ENCODE measurements at regions not wholly inside any gene's neighbourhood (a gene's known extent, or its start where the extent isn't known, plus 50 kb on each side); places are given as distances from the start of the nearest gene placed in this dataset.

DNA sequence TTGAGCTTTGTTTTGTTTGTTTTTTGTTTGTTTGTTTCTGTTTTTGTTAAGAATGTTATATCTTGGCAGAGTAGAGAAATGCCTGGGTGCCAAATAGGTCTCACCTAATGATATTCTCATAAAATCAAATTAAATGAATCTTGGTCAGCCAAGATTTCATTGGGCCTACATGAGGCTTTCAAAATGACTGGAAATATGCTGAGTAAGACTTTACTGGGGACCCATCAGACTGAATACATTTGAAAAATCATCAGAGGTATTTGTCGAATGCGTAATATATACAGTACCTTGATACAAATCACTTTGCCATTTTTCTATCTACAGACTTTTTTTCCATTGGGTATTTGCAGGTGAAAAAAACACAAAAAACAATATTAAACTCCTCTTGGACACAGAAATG is 480.8 kb downstream of the CDH2 start (continued):
- TF ChIP-seq MYC (IDR thresholded peaks at IDR 0.05; ENCODE audit: insufficient read depth, insufficient read length, insufficient replicate concordance, low read length, severe bottlenecking) (no peak), SREBF2 (IDR thresholded peaks at IDR 0.05; ENCODE audit: low read length) (no peak), DPF2 (IDR thresholded peaks at IDR 0.05) (no peak)
- TF ChIP-seq, protein P1, sequence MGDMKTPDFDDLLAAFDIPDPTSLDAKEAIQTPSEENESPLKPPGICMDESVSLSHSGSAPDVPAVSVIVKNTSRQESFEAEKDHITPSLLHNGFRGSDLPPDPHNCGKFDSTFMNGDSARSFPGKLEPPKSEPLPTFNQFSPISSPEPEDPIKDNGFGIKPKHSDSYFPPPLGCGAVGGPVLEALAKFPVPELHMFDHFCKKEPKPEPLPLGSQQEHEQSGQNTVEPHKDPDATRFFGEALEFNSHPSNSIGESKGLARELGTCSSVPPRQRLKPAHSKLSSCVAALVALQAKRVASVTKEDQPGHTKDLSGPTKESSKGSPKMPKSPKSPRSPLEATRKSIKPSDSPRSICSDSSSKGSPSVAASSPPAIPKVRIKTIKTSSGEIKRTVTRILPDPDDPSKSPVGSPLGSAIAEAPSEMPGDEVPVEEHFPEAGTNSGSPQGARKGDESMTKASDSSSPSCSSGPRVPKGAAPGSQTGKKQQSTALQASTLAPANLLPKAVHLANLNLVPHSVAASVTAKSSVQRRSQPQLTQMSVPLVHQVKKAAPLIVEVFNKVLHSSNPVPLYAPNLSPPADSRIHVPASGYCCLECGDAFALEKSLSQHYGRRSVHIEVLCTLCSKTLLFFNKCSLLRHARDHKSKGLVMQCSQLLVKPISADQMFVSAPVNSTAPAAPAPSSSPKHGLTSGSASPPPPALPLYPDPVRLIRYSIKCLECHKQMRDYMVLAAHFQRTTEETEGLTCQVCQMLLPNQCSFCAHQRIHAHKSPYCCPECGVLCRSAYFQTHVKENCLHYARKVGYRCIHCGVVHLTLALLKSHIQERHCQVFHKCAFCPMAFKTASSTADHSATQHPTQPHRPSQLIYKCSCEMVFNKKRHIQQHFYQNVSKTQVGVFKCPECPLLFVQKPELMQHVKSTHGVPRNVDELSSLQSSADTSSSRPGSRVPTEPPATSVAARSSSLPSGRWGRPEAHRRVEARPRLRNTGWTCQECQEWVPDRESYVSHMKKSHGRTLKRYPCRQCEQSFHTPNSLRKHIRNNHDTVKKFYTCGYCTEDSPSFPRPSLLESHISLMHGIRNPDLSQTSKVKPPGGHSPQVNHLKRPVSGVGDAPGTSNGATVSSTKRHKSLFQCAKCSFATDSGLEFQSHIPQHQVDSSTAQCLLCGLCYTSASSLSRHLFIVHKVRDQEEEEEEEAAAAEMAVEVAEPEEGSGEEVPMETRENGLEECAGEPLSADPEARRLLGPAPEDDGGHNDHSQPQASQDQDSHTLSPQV (IDR thresholded peaks at IDR 0.05) = no peak

DNA sequence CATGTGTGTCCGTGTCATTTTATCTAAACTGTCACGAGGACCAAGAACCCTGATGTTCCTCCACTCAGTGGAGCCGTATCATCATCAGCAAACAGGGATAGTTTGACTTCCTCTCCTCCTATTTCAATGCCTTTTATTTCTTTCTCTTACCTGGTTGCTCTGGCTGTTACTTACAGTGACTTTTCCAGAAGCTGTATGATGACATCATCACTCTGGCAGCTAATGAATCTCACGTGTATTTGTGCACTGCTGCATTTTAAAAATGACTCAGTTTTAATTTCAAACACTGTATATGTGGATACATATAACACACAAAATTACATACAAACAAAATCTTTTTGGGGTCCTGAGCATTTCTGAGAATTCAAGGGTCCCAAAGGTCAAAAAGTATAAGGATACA is 481.4 kb downstream of the CDH2 start:
- 28% methylated on average over 4 of the region's 4 CpGs for WGBS (ENCODE audit: insufficient coverage, insufficient replicate concordance, low lambda C conversion rate, missing lambda C conversion rate)
- no peaks in the 10 kb centered on the region for H3K27me3 ChIP-seq (replicated peaks in 1 of 2; ENCODE audit: control insufficient read depth in 2 of 2, insufficient read depth in 2 of 2, low read length in 1 of 2)
- no peaks in the 10 kb centered on the region for H4K20me1 ChIP-seq (ENCODE audit: control insufficient read depth, insufficient read depth)
- intact Hi-C loops (cut with micrococcal nuclease; ENCODE audit: unreplicated experiment) (no loop called here), in situ Hi-C loops (cut with MboI) (no loop called here)
- no peak for FAIRE-seq
- TF ChIP-seq, protein P1 (IDR thresholded peaks at IDR 0.05) = no peak
- TF ChIP-seq ATF7 (IDR thresholded peaks at IDR 0.05; ENCODE audit: low read depth) (peak; percentile 26; the same call in 1 of the 2 replicates), POLR2AphosphoS2 (IDR thresholded peaks at IDR 0.05; ENCODE audit: low read depth, low read length) (no peak), KDM1A (IDR thresholded peaks at IDR 0.05; ENCODE audit: borderline replicate concordance) (no peak), POLR2AphosphoS5 (IDR thresholded peaks at IDR 0.05; ENCODE audit: low read length) (no peak), SUZ12 (IDR thresholded peaks at IDR 0.05; ENCODE audit: unreplicated experiment) (no peak)
- no peak overlapping the region for H3K27ac ChIP-seq (ENCODE audit: control insufficient read depth, insufficient read depth)
- no peak overlapping the region for H3K4me3 ChIP-seq
- no peak overlapping the region for H3K4me2 ChIP-seq (ENCODE audit: control insufficient read depth, insufficient read depth)
- no peak overlapping the region for H2AFZ ChIP-seq (ENCODE audit: control insufficient read depth, low read depth, low read length)
- SMC1A ChIA-PET (ENCODE audit: uncharacterized antibody, unreplicated experiment) = interaction anchor here (0.7 kb wide), 1 partner anchor 18 kb away, joined by 3 read pairs; no protein-coding TSS in a partner anchor
- CTCF ChIA-PET = interaction anchor here (1.3 kb wide), 1 partner anchor 55 kb away, joined by 4 read pairs; no protein-coding TSS in a partner anchor
- RAD21 ChIA-PET (ENCODE audit: unreplicated experiment) = no interaction called here
- H3K9me3 ChIP-seq (replicated peaks; ENCODE audit: control insufficient read depth, insufficient read depth, low read length) = no peaks in the 10 kb centered on the region
- no peaks in the 10 kb centered on the region for H3K36me3 ChIP-seq (ENCODE audit: control insufficient read depth in 2 of 2, insufficient read depth in 2 of 2, low read length in 1 of 2)
- no peak overlapping the region for H3K9ac ChIP-seq (ENCODE audit: control insufficient read depth, insufficient read depth, low read length)
- no peaks in the 10 kb centered on the region for H3K4me1 ChIP-seq (ENCODE audit: control insufficient read depth, insufficient read depth, low read length)
- no TSS peak for BruUV-seq (replicated peaks)
- POLR2A ChIA-PET = no interaction called here
- no peak for ATAC-seq
- DNase-seq (ENCODE audit: low read depth, low spot score) = no peak
- H3K79me2 ChIP-seq (ENCODE audit: control insufficient read depth, insufficient read depth, low read length) = no peaks in the 10 kb centered on the region

All from GM12878 (cell line).